Occipital lobe (tissue), 1 donor: ENCODE measurements at regions not wholly inside any gene's neighbourhood (a gene's known extent, or its start where the extent isn't known, plus 50 kb on each side); places are given as distances from the start of the nearest gene placed in this dataset.
"Not testable (repeated sequence)": the region's sequence is repeated elsewhere in the genome, so short reads cannot be mapped to it uniquely, and the experiment has no call there.

Experiments used
- DNase-seq: peaks from one replicate; lab custom pipeline; 2025; lab: John Stamatoyannopoulos, UW

DNA sequence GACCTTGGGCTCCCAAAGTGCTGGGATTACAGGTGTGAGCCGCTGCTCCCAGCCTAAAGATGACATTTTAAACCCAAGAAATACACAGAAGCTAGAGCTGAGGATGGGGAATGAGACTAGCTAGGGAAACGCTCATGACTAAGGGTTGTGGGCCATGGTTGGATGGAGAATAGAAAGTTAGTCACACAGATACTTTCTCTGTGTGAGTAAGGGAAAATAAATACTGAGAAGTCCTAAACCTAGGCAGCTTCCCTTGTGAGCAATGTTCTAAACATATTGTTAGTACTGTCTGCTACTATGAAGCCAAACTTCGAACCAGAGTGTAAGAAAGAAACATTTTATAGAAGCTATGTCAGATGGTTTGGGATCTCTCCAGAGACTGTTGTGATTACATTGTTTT is 304.8 kb upstream of the STAC start:
- no peak for DNase-seq

DNA sequence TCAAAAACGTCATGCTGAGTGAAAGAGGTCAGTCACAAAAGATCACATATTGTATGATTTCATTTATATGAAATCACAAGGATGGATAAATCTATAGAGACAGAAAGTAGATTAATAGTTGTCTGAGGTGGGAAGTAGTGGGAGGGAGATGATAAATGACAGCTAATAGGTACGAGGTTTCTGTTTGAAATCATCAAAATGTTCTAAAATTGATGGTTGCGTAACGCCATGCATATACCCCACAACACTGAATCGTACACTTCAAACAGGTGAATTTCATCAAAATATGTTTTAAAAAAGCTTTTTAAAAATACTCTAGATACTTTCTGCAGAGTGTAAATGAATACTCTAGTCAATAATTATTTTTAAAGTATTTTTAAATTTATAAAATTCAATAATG is 303.0 kb upstream of the STAC start:
- DNase-seq: no peak

DNA sequence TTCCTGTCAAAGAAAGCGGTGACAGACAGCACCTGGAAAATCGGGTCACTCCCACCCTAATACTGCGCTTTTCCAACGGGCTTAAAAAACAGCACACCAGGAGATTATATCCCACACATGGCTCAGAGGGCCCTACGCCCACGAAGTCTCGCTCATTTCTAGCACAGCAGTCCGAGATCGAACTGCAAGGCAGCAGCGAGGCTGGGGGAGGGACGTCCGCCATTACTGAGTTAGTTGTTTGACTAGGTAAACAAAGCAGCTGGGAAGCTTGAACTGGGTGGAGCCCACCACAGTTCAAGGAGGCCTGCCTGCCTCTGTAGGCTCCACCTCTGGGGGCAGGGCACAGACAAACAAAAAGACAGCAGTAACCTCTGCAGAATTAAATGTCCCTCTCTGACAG is 297.3 kb upstream of the STAC start:
- DNase-seq: not testable (repeated sequence)

DNA sequence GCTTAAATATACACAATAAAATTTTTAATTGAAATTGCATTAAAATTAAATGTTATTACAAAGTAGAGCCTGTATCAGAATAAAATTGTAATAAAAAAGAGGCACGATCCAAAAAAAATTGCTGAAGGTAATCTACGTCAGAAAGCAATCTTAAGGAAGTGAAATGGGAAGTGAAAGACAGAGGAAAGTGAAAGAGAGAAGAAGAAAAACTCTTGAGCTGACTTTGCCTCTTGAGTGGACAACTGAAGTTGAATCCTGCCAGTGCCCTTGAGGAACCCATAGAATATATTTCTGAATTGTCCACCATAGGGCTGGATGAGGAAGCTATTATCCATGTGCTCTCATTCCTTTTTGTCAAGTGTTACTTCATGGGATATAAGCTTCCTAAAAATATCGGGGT is 285.1 kb upstream of the STAC start:
- DNase-seq: no peak

DNA sequence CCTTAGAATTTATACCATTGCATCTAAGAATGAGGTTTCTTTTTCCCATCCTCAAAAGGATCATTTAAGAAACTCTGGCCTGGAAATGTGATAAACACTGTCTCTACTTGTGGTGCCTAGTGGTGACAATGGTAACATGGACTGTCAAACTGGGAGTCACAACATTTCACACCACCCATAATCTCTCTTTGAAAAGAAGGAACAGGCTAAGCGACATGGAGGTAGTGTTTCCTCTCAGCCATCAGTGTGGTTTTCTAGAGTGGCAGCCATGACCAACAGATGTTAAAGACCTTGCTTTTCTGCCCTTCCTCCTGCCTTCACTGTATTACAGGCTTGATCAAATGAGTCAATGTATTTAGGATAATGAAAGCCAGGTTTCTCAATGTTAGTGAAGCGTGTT is 283.1 kb upstream of the STAC start:
- DNase-seq: no peak

DNA sequence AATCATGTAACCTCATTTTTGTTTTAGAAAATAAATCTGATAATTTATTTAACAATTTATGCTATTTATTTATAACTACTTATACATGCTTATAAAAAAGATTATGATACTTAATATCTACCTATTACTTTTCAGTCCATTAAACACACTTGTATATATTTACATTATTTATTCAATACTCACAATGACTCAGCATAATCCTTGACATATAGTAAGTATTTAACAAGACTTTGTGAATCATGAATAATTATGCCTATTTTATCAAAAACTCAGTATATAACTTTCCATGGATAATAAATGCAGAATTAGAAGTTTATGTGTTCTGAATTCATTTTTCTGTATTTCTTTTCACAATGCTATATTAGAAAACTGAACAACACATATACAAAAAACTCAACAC is 266.0 kb upstream of the STAC start:
- no peak for DNase-seq

DNA sequence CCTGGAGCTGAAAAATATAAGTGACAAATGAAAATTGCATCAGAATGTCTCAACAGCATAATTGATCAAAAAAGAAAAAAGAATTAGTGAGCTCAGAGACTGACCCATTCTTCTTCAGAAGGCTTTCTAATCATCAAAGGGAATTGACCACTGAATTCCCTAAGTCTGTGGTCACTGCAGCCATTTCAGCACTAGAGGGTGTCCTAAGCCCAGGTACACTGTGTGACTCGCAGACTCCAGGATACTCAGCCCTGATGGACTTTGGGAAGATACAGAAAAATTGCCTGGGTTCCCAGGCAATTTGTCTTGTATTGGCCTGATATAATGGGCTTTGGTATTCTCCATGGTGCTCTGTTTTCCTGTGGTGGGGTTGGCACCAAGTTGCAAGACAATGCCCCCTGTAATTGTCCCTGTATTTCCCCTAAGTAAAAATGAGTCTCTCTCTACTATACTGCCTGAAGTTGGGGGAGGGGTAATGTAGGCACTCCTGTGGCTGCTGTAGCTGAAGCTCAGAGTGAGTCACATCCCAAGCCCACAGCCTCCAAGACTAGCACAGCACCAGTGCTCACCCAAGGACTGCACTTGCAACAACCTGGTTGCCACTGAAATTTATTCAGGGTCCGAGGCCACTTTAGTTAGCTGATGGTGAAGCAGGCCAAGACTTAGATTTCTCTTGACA is 256.0 kb upstream of the STAC start:
- DNase-seq: no peak

DNA sequence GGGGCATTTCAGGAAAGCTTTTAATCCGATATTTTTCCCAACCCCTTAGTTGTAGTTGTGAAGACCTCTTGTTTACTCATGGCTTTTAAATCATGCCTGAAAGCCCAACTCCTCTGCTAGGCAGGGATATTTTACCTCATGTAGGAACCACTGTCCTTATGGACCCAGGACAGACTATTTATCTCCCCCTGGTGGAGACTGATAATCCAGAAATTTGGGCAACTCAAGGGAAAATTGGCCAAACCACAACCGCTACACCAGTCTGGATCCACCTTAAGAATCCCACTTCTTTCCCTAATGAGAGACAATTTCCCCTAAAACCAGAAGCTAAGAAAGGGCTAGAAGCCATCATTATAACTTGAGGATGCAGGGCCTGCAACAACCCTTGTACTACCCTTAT is 248.1 kb upstream of the STAC start:
- DNase-seq: no peak

DNA sequence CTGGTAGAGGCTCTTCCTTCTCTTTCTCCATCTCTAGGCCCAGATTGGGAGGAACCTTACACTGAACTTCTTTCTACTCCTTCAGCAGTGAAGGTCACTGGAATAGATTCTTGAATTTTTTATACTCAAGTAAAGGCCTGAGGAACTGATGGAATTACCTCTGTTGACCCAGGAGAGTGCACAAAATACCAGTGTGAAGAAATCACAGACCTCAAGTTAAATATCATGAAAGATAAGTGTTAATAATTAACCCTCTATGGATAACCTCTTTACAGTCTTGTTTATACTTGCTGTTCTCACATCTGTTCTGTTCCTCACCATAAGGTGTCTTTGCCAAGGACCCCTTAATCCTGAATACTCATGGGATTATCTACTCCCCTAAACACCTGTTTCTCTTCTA is 244.4 kb upstream of the STAC start:
- DNase-seq: no peak

DNA sequence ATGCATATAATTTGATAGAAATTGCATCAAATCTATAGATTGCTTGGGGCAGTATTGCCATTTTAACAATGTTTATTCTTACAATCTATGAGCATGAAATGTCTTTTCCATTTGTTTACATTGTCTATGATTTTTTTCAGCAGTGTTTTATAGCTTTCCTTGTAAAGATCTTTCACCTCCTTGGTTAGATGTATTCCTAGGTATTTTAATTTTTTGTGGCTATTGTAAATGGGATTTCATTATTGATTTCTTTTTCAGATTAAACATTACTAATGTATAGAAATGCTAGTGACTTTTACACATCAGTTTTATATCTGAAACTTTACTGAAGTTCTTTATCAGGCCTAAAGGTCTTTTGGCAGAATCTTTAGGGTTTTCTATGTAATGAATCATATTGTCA is 237.6 kb upstream of the STAC start:
- no peak for DNase-seq

DNA sequence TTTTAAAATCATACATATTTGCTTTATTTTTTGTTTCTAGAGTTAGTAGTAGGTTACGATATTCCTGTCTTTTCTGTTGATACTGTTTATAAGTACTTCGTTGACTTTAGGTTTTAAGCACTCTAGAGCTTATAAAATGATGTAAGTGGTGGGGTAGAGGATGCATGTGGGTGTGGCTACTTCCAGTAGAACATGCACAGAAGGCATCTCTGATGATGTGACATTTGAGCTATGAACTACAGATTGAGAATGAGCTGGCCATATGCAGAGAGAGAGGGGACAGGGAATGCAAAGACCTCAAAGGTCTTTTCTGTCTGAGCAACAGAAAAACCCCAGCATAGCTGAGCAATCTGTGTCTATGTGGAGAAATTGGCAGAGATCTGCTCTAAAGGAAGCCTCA is 233.9 kb upstream of the STAC start:
- no peak for DNase-seq

DNA sequence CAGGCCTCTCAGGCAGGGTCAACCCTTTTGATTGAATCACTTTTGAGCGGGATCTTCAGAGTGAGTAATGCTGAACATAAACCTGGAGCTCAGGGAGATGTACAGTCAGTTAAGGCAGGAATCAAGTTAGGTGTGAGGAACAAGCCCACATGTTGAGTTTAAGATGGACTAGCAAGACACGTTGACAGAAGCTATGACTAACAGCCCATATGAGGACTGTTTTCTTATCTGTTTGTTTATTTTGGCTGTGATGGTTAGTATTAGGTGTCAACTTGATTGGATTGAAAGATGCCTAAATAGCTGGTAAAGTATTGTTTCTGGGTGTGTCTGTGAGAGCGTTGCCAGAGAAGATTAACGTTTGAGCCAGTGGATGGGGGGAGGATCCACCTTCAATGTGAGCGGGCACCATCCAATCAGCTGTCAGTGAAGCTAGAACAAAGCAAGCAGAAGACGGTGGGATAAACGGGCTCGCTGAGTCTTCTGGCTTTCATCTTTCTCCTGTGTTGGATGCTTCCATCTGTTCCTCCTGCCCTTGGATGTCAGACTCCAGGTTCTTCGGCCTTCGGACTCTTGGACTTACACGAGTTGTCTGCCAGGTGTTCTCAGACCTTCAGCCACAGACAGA is 232.3 kb upstream of the STAC start:
- DNase-seq: no peak

DNA sequence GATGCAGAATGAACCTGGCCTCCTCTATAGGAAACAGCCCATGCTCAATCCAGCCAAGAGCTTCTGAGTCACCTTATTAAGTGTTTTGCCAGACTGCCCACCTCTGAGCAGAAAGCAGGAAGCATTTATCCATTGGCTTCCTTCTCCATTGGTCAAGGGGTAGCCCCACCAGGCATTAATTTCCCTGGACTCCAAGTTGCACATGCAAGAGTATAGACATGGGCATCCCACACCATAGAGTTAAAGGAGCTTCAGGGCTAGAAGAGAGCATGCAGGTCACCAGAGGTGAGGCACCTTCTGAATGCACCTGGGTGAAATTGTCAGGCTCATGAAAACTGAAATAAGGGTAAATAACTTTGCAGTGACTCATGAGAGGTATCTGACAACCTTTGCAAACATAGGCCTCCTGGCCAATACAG is 230.8 kb upstream of the STAC start:
- no peak for DNase-seq

DNA sequence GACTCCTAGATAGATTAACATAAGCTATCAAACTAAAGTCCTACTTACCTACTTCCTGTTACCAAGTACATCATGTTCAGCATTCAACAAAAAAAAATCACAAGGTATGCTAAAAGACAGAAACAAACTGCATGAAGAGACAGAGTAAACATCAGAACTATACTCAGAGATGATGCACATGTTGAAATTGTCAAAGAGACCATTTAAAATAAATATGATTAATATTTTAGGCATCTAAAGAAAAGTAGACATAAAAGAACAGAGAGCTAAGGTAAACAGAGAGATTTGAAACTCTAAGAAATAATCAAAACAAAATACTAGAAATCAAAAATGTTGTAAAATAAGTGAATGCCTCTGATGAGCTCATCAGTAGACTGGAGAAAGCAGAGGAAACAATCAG is 224.8 kb upstream of the STAC start:
- no peak for DNase-seq

DNA sequence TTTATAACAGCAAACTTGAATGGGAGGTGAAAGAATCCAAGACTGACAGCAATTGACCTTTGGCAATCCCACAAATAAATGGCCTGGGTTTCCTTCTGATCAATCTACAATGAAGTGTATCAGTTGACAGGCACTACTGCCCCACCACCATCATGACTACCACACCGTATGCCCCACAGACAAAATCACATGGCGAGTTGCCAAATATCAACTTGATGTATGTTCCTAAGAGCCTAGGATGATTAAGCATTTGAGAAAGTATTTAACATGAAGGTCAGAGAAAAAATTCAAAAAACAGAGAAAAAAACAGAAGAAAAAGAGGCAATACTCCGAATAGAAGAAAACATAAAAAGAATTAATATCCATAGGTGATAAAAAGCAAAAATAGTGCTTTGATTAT is 215.9 kb upstream of the STAC start:
- DNase-seq: no peak

DNA sequence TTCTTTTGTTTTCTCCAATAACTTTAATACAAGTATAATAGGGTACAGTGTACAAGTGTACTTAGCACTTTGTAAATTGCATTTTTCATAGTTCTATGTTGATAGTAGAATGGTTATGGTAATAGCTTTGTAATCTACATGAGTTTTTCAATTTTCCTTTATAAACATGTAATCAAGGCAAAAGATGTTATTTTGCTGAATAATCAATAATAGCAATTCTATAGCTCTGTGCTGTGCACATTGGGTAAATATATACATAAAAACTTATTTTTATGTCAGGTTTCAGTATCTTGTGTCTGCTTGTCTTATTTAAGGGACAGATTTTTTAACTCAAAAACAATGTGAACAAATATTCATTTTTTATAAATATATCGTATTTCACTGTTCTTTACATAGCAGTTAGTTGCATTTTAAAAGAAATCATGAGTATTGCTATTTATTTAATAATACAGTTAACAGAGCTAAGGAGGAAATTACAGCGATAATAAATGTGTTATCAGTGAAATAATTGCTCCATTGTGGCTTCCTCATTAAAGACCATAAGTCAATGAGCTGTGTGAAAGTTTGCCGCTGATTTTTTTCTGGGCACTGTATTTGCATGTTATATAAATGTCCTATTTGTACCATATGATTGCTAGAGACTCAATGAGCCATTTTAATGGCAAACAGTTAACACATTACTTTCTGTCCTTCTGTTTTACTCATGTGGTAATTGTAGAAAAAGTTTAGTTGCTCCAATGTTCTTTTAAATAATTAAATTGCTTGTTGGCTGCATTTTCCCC is 214.6 kb upstream of the STAC start:
- DNase-seq: no peak

DNA sequence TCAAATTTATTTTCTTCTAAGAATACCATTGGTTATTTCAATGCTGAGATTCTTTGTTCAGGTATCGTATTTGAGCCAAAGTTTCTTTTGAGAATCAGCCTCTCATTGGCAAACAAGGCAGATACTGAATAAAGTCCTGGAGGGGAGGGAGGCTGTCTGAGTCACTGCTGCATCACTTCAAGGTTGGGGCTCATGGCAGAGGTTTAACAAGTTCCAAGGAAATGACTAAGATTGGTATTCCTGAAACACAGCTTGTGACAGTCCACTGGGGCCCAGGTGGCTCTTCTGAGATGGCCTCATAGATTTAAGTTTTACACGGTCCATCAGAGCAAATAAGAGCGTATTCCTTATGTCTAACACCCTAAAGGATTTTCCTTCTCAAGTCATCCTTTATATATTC is 213.8 kb upstream of the STAC start:
- no peak for DNase-seq

DNA sequence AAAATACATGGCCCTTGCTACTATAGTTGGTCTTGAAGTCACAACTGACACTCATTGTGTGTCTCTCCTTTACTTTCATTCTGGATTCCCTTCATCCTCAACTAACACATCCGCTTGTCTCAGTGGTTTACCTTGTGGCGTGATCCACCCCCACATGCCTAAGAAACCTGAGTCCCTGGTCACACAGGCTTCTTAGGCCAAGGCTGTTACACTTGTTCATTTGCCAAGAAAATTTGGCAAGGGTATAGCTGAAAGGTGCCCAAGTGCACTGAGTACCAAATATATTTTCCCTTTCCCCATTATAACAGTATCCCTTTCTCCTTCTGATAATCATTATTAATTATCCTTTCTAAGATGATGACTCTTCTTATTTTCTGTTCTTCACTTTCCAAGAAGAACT is 207.6 kb upstream of the STAC start:
- no peak for DNase-seq

DNA sequence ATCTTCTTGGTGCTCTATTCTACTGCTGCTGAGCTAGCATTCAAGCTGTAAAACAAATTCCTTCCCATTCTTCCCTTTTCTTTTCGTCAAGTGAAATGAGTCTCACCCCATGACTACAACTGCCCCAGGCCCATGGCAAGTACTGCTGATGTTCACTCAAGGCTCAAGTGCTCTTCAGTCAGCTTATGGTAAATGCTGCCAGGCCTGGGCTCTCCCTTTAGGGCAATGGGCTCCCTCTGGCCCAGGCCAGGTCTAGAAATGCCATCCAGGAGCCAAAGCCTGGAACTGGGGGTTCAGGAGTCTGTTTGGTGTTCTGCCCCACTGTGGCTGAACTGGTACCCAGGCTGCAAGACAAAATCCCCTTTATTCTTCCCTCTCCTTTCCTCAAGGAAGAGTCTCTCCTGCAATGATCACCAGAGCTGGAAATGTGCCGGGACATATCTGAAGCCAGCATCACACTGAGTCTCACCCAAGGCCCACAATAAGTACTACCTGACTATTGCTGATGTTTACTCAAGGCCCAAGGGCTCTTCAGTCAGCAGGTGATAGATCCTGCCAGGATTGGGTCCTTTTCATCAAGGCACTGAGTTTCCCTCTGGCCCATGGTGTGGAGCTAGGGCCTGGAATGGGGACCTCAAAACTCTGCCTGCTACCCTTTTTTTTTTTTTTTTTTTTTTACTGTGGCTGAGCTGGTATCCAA is 205.0 kb upstream of the STAC start:
- no peak for DNase-seq

DNA sequence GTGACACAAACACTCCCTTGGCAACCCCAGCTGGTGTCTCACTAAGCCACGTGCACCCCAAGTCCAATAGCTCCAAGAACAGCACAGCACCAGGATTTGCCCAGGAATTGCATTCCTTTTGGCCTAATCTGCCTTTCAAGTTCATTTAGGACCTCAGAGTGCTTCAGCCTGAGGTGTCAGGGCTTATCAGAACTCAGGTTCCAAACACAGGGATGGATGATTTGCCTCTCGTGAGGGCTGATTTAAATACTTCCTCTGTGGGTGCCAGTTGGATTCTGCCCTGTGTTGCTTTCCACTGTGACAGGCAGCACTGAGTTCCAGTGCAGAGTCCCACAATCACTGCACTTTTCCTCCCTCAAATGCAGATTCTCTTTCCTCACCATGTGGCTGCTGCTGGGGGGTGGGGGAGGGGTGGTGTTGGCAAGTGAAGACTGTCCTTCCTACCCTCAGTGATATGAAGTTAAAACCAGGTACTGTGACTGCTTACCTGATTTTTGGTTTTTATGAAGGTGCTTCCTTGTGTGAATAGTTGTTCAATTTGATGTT is 204.3 kb upstream of the STAC start:
- no peak for DNase-seq

DNA sequence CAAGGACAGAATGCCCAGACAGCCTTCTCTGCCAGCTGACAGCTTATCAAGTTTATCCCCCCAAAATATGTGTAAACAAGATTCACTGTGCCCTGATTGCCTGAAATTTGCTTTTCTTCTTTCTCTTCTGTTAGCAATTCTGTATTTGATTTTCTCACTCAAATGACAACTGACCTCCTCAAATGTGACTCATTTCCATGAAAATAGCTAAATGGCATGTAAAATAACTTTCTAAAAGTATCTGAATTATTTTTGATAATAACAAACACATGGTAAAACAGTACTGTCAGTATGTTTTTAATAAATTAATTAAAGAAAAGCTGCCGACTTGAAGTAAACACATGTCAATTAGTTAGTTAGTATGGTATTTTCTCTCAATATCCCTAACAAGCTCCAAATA is 202.3 kb upstream of the STAC start:
- DNase-seq: no peak

DNA sequence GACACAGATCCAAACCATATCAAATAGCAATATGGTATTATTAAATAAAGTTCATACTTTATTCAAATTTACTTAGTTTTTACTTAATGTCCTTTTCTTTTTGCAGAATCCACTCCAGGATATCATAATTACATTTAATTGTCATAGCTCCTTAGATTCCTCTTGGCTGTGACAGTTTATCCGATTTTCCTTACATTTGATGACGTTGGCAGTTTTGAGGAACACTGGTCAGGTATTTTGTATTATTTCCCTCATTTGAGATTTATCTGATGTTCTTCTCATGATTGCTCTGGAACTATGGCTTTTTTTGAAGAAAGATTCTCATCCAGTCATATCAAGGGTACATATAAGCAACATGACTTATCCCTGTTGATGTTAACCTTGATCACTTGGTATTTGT is 198.3 kb upstream of the STAC start:
- DNase-seq: no peak
